GM12878 (cell line): ENCODE measurements at regions not wholly inside any gene's neighbourhood (a gene's known extent, or its start where the extent isn't known, plus 50 kb on each side); places are given as distances from the start of the nearest gene placed in this dataset.

Source experiments
- ATAC-seq: fragments of 200-7000 bp; cut with Tn5 transposase; 3 replicates; pipeline ENCODE4 v1.9.1; 2020; ENCODE audit warnings: mild to moderate bottlenecking, moderate library complexity
- BruUV-seq: library from RNA; stranded (reverse); fragments of 400-500 nt; replicated peaks from 2 replicates; lab custom pipeline; 2021; lab: Mats Ljungman, UMichigan
- CTCF ChIA-PET: fragments of 300-600 bp; sonication (Branson Sonifier 250); formaldehyde crosslinking; extraction: SDS; loops from one replicate; lab custom pipeline; 2021; ENCODE audit warnings: inconsistent platforms; lab: Yijun Ruan, JAX
- POLR2A ChIA-PET: fragments of 350-600 bp; formaldehyde crosslinking; extraction: SDS; loops from one replicate; lab custom pipeline; 2021; ENCODE audit warnings: inconsistent platforms; lab: Charles Lee
- RAD21 ChIA-PET: fragments of 300-600 bp; sonication (Branson Sonifier 250); formaldehyde crosslinking; loops from one replicate; lab custom pipeline; 2023; ENCODE audit warnings: antibody characterized with exemption; ENCODE audit not compliant: unreplicated experiment; lab: Charles Lee
- SMC1A ChIA-PET: fragments of 300-600 bp; sonication (Branson Sonifier 250); formaldehyde crosslinking; loops from one replicate; lab custom pipeline; 2023; ENCODE audit not compliant: unreplicated experiment, uncharacterized antibody; lab: Charles Lee
- DNase-seq: peaks from one replicate; pipeline ENCODE4 v3.0.0-alpha.2; 2011; ENCODE audit warnings: low read depth, low spot score
- FAIRE-seq: peaks from 3 replicates; lab custom pipeline; 2011; peaks lifted over from hg19 to GRCh38; lab: Jason Lieb, UNC
- H2AFZ ChIP-seq: 2 replicates; pipeline ENCODE4 v1.6.0; 2011; ENCODE audit warnings: low read depth, low read length, control low read depth; ENCODE audit not compliant: control insufficient read depth
- H3K27ac ChIP-seq: 2 replicates; pipeline ENCODE4 v1.5.1; 2011; ENCODE audit warnings: control low read depth; ENCODE audit not compliant: control insufficient read depth, insufficient read depth
- H3K27me3 ChIP-seq, 2 experiments: replicated peaks in 1 of 2; 2 replicates each; pipeline versions ENCODE4 v1.6.0 to v1.6.1; 2011; ENCODE audit warnings: low read length in 1 of 2; ENCODE audit not compliant: control insufficient read depth in 2 of 2, insufficient read depth in 2 of 2
- H3K36me3 ChIP-seq, 2 experiments: 2 replicates each; pipeline ENCODE4 v1.5.1; 2011; ENCODE audit warnings: low read length in 1 of 2; ENCODE audit not compliant: control insufficient read depth in 2 of 2, insufficient read depth in 2 of 2
- H3K4me1 ChIP-seq: 2 replicates; pipeline ENCODE4 v1.6.1; 2011; ENCODE audit warnings: mild to moderate bottlenecking, low read length, moderate library complexity, mixed read lengths; ENCODE audit not compliant: control insufficient read depth, insufficient read depth
- H3K4me2 ChIP-seq: 2 replicates; pipeline ENCODE4 v1.6.0; 2011; ENCODE audit warnings: control low read depth; ENCODE audit not compliant: control insufficient read depth, insufficient read depth
- H3K4me3 ChIP-seq: fragments of 200-600 bp; sonication (generic); 2 replicates; pipeline ENCODE4 v1.5.1; 2016
- H3K79me2 ChIP-seq: 2 replicates; pipeline ENCODE4 v1.6.0; 2011; ENCODE audit warnings: low read length; ENCODE audit not compliant: control insufficient read depth, insufficient read depth
- H3K9ac ChIP-seq: 2 replicates; pipeline ENCODE4 v1.8.0; 2011; ENCODE audit warnings: low read length, control low read depth, mixed read lengths; ENCODE audit not compliant: control insufficient read depth, insufficient read depth
- H3K9me3 ChIP-seq: replicated peaks from 3 replicates; pipeline ENCODE4 v1.5.1; 2011; ENCODE audit warnings: mild to moderate bottlenecking, low read length; ENCODE audit not compliant: control insufficient read depth, insufficient read depth
- H4K20me1 ChIP-seq: 2 replicates; pipeline ENCODE4 v1.6.0; 2011; ENCODE audit not compliant: control insufficient read depth, insufficient read depth
- BCL3 ChIP-seq: IDR thresholded peaks from 2 replicates; pipeline ENCODE4 v1.6.1; 2011; ENCODE audit warnings: borderline replicate concordance, low read depth, mild to moderate bottlenecking, moderate library complexity, low read length; ENCODE audit not compliant: insufficient read depth, poor library complexity, severe bottlenecking
- BRCA1 ChIP-seq: IDR thresholded peaks from 2 replicates; pipeline ENCODE4 v1.6.1; 2011; ENCODE audit warnings: low read depth, low read length, improper control_type of control experiment
- CEBPZ ChIP-seq: fragments of 150-350 bp; IDR thresholded peaks from 2 replicates; pipeline ENCODE4 v1.6.1; 2016; ENCODE audit warnings: low read depth, low read length
- EGR1 ChIP-seq, 2 experiments: IDR thresholded peaks; 1 replicate in 1 of 2; 2 replicates in 1 of 2; pipeline ENCODE4 v1.6.1; 2011 to 2012; ENCODE audit warnings: low read depth in 2 of 2, low read length in 2 of 2, borderline replicate concordance in 1 of 2, mild to moderate bottlenecking in 1 of 2, moderate library complexity in 1 of 2
- KAT2A ChIP-seq: conservative IDR thresholded peaks from 2 replicates; pipeline ENCODE4 v1.6.1; 2011; ENCODE audit warnings: low read depth, low read length; ENCODE audit not compliant: control insufficient read depth
- KLF5 ChIP-seq: fragments of 450-650 bp; IDR thresholded peaks from 2 replicates; pipeline ENCODE4 v1.6.1; 2014; ENCODE audit warnings: mild to moderate bottlenecking; ENCODE audit not compliant: partially characterized antibody
- MEF2A ChIP-seq: IDR thresholded peaks from 2 replicates; pipeline ENCODE4 v1.6.1; 2011; ENCODE audit warnings: low read depth, mild to moderate bottlenecking, low read length, moderate library complexity; ENCODE audit not compliant: insufficient read depth
- MTA2 ChIP-seq: fragments of 450-650 bp; IDR thresholded peaks from 2 replicates; pipeline ENCODE4 v1.6.1; 2016; ENCODE audit warnings: low read depth, mild to moderate bottlenecking, moderate library complexity
- PML ChIP-seq: IDR thresholded peaks from 2 replicates; pipeline ENCODE4 v1.6.1; 2012; ENCODE audit warnings: low read length, inconsistent platforms
- POU2F2 ChIP-seq: IDR thresholded peaks from 3 replicates; pipeline ENCODE4 v1.6.1; 2011; ENCODE audit warnings: low read depth, mild to moderate bottlenecking, low read length, borderline replicate concordance
- SMAD5 ChIP-seq: IDR thresholded peaks from 2 replicates; pipeline ENCODE4 v1.6.1; 2016; ENCODE audit warnings: antibody characterized with exemption, low read depth
- TBL1XR1 ChIP-seq: IDR thresholded peaks from 2 replicates; pipeline ENCODE4 v1.6.1; 2012; ENCODE audit warnings: low read depth, low read length, improper control_type of control experiment
- ZBTB40 ChIP-seq: fragments of 450-650 bp; IDR thresholded peaks from 2 replicates; pipeline ENCODE4 v1.6.1; 2016; ENCODE audit warnings: mild to moderate bottlenecking, moderate library complexity, borderline replicate concordance
- ZNF207 ChIP-seq: fragments of 450-650 bp; IDR thresholded peaks from 2 replicates; pipeline ENCODE4 v1.6.1; 2014; ENCODE audit warnings: antibody characterized with exemption, mild to moderate bottlenecking, borderline replicate concordance
- WGBS: methylation state at CpG from one replicate; pipeline ENCODE4 v1.1.6; 2016; ENCODE audit warnings: low lambda C conversion rate; ENCODE audit not compliant: insufficient replicate concordance, insufficient coverage; ENCODE audit errors: missing lambda C conversion rate; 5-methylcytosine and 5-hydroxymethylcytosine counted together
- in situ Hi-C: fragments of 300-500 bp; cut with MboI; formaldehyde crosslinking; loops from 9 replicates; pipeline ENCODE4 v1.14.3; 2018; ENCODE audit warnings: mixed read lengths
- intact Hi-C: fragments of 100-400 bp; cut with micrococcal nuclease; formaldehyde crosslinking; loops from one replicate; pipeline ENCODE4 v1.14.2; 2022; ENCODE audit not compliant: unreplicated experiment

- BruUV-seq, result no TSS peak
- ATAC-seq (no peak), FAIRE-seq (no peak), DNase-seq (no peak)
- in situ Hi-C loops (no loop called here), intact Hi-C loops (no loop called here)
- Histone ChIP-seq H2AFZ (no peak overlapping the region), H3K4me2 (no peak overlapping the region), H3K9ac (no peak overlapping the region), H3K9me3 (no peaks in the 10 kb centered on the region), H4K20me1 (no peaks in the 10 kb centered on the region), H3K4me1 (no peaks in the 10 kb centered on the region), H3K79me2 (no peaks in the 10 kb centered on the region), H3K36me3 (no peaks in the 10 kb centered on the region), H3K27me3 (no peaks in the 10 kb centered on the region), H3K4me3 (no peak overlapping the region), H3K27ac (no peak overlapping the region)
- TF ChIP-seq POU2F2 (no peak), CEBPZ (no peak), ZBTB40 (no peak), KLF5 (no peak), ZNF207 (no peak), EGR1 (IDR thresholded peaks at IDR 0.05; ENCODE audit: borderline replicate concordance in 1 of 2, low read depth in 2 of 2, low read length in 2 of 2) (no peak), KAT2A (no peak), PML (no peak), SMAD5 (no peak), MEF2A (no peak), BRCA1 (no peak), TBL1XR1 (no peak), MTA2 (no peak), BCL3 (no peak)
- CTCF ChIA-PET, result no interaction called here
- POLR2A ChIA-PET, result no interaction called here
- WGBS, result 59% methylated on average over 3 of the region's 3 CpGs
- SMC1A ChIA-PET, result no interaction called here
- RAD21 ChIA-PET, result no interaction called here
Measured at GRCh38 chr6:21531393-21531792, 62.2 kb upstream of the SOX4 start.
